COLO668 (cell line): ENCODE measurements at regions not wholly inside any gene's neighbourhood (a gene's known extent, or its start where the extent isn't known, plus 50 kb on each side); places are given as distances from the start of the nearest gene placed in this dataset.

Experiments
- DNase-seq: peaks from one replicate; lab custom pipeline; 2025; ENCODE audit not compliant: unreplicated experiment; lab: John Stamatoyannopoulos, UW

- no peak for DNase-seq
Observed at GRCh38 chr6:121810158-121811032, 374.9 kb downstream of the GJA1 start.

DNA sequence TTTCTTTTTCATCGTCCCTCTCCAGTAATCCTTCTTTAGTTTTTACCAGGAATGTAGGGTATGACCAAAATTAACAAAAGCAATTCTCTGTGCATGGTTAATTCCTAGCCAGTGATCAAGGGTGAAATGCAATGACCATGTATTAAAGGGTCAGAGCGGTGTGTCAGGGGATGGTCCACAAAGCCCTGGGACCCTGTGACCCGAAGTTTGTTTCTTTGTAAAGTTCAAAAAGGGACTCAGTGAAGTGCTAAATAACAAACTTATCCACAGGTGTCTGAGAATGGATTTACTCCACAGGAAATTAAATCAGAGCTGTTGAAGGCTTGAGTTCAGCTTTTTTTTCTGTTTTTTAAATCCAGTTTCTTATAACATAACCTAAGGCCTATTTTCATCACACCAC, 375.7 kb downstream of the GJA1 start:
- DNase-seq, result no peak

- DNase-seq, result no peak
Observed at GRCh38 chr6:121816361-121816760, 380.9 kb downstream of the GJA1 start.

GRCh38 chr6:121816906-121817540, 381.6 kb downstream of the GJA1 start:
- DNase-seq, result no peak

GRCh38 chr6:121823437-121823851, 388.0 kb downstream of the GJA1 start:
- DNase-seq, result no peak

- DNase-seq, result no peak
Observed at GRCh38 chr6:121826156-121826810, 390.8 kb downstream of the GJA1 start.

DNA sequence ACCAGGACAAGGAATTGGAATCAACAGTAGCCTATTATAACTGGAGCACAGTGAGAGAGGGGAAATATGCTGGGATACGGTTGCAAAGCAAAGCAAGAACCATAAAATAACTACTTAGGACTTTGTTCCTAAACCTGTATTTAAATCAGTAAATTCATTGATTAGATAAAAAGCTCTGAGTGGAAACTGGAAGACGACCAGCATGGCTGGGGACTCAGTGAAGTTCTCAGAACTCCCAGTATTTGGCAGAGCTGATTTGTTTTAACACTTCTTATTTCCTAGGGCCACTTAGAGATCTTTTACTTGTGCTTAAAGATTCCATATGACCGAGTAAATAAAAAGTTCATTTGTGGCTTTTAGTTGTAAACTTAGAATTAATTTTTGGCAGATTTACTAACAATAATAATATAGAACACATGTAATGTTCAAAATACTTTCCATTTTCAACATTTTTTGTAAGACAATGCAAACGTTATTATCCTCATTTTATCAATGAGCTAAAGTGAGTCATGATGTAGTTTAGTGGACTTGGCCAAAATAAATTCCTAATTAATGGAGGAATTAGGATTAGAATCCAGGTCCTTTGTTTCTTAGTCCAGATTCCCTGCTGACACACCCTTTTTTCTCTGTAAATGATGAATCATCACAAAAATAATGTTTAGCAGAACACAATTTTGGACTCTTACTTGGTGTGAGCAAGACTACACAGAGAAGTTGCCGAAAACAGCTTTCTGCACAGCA, 392.9 kb downstream of the GJA1 start:
- DNase-seq, result no peak

GRCh38 chr6:121830736-121831135, 395.3 kb downstream of the GJA1 start:
- no peak for DNase-seq

DNA sequence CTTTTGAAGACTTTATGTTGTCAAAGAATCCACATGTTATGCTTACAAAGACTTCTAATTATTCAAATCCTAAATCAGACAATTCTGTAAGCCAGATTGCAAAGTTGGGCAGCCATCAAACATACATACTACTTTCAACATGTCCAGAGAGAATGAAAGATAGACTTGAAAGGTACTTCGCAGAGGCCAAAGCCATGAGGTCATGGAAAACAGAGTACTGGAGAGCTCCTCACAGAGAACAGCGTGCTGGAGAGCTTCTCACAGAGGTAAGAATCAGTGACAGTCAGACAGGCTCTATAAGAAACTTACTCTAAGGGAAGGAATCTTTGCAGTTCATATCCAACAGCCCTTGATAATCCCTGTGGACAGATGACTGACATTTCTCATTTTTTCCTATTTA, 400.2 kb downstream of the GJA1 start:
- DNase-seq, result no peak

DNA sequence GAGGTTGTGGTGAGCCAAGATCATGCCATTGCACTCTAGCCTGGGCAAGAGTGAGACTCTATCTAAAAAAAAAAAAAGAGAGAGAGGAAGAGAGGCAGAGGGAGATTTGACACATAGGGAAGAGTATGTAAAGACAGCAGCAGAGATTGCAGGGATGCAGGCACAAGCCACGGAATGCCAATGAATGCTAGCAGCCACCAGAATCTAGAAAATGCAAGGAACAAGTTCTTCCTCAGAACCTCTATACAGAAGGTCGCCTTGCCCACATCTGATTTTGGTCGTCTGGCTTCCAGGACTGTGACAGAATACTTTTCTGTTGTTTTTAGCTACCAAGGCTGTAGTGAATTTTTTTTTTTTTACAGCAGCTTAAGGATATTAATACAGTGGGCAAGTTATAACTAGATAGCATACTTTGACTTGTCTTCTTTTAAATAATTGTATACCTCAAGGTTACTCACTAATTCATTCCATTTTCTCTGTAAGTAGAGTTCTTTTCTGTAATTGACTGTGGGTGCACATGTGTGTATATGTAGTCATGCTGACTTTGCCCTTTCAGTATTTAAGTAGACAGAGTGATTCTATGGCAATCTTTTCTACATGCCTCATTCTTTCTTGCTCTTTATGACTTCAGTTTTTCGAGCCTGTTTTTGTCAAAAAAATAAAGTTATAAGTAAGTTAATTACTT, 402.2 kb downstream of the GJA1 start:
- no peak for DNase-seq

DNA sequence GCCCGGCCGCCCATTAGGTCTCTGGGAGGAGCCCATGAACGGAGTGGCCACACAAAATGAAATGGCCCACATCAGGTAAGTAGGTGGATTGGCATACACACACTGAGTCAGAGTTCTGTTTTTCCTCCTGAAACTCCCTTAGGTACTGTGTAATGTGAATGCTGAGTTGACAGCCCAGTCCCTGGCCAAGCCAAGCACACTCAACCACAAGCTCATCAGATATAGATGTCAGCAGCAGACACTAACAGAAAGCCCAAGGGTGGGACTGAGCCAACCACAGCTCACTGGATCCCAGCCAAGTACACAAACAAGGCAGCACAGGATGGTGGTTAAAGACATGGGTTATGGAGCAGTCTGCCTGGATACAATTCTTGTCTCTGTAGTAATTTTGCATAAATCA, 403.4 kb downstream of the GJA1 start:
- DNase-seq, result no peak

- DNase-seq, result no peak
Observed at GRCh38 chr6:121839896-121840295, 404.4 kb downstream of the GJA1 start.

DNA sequence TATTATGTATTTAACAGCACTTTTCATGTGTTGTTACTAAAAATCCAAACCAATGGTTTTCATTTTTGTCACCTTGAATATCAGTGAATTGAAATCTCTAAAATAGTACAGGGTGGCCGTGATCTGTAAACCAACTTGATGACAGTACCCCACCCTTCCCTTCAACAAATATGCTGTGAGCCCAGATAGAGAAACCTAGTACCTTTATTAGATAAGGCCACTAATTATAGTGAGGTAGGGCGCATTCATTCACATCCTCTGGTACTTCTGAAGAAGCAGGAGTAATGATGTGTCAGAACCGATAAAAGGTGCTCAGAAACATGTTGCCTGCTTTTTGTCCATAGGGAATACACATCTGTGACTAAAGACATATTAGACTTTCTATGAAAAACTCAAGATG, 409.5 kb downstream of the GJA1 start:
- DNase-seq, result no peak

GRCh38 chr6:121847806-121848522, 412.5 kb downstream of the GJA1 start:
- no peak for DNase-seq

DNA sequence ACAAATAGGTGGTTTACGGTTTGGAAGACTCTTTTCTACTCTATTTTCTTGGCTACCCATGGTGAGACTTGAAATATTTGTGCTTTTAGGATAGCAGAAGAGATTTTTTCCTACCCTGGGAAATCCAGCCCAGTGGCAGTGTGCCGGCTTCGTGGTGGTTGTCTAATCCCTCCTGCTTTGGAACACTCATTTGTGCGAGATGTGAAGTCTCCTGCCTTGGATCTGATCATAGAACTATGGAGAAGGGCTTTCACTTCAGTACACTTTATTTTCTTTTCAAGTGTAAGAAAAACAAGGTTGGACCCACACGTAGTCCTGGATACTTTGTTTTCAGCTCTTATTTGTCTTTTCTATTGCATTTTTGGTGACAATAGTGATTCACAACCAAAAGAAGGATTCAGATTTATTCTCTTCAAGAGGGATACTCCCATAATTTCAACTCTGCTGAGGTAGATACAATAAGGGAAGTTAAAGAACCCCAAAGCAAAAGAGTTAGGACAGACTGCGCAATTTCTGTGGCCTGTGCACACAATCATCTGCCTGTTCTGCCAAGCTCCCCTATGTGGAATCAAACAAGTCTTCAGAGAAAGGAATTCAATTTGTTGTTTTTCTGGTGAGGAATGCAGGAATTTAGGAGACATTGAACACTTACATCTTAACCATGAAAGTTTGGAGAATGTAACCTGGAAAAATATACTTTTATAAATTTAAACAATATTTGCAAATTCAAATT, 413.2 kb downstream of the GJA1 start:
- no peak for DNase-seq

- DNase-seq, result no peak
Observed at GRCh38 chr6:121849477-121849876, 414.0 kb downstream of the GJA1 start.

- DNase-seq, result no peak
Observed at GRCh38 chr6:121851056-121851455, 415.6 kb downstream of the GJA1 start.

- no peak for DNase-seq
Observed at GRCh38 chr6:121853686-121854085, 418.2 kb downstream of the GJA1 start.

DNA sequence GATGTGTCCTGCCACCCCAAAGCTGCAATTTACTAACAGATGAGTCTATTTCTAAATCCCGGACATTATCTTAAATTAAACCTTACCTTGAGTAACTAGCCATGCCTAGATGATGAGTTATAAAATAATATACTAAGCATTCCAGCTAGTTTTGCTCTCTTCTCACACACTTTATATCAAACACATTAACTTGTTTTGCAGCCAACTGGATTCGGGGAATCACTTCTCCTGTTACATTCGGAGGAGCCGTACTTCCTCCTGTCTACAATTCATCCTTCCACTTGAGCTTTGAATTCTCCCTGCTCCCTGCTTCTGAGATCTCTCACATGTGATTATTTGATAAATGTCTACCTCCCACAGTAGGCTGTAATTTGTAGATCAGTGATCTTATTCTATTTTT, 420.1 kb downstream of the GJA1 start:
- no peak for DNase-seq
